Sigmoid colon (tissue), 6 donors: ENCODE measurements at regions not wholly inside any gene's neighbourhood (a gene's known extent, or its start where the extent isn't known, plus 50 kb on each side); places are given as distances from the start of the nearest gene placed in this dataset.
"Not testable (repeated sequence)": the region's sequence is repeated elsewhere in the genome, so short reads cannot be mapped to it uniquely, and the experiment has no call there.

ENCODE experiments used
- DNase-seq: peaks from one replicate; pipeline ENCODE4 v3.0.0-alpha.2; 2019
- H3K27ac ChIP-seq, 4 donors: fragments of 200-600 bp; sonication (generic); one replicate each; pipeline ENCODE4 v1.5.1; 2016 to 2019; ENCODE audit warnings: mild to moderate bottlenecking in 1 of 4
- H3K27me3 ChIP-seq, 3 donors: fragments of 200-600 bp; sonication (generic); one replicate each; pipeline ENCODE4 v1.5.1; 2019; ENCODE audit warnings: mild to moderate bottlenecking in 1 of 3
- H3K36me3 ChIP-seq, 4 donors: fragments of 200-600 bp; sonication (generic); one replicate each; pipeline ENCODE4 v1.5.1; 2016 to 2019
- H3K4me1 ChIP-seq, 4 donors: fragments of 200-600 bp; sonication (generic); one replicate each; pipeline ENCODE4 v1.5.1; 2017 to 2019
- H3K4me3 ChIP-seq, 4 donors: fragments of 200-600 bp; sonication (generic); one replicate each; pipeline ENCODE4 v1.5.1; 2017 to 2019; ENCODE audit warnings: mild to moderate bottlenecking in 2 of 4, moderate library complexity in 1 of 4
- H3K9me3 ChIP-seq, 4 donors: fragments of 200-600 bp in 3 of 4; sonication (generic) in 3 of 4; one replicate each; pipeline versions ENCODE4 v1.5.1 to v1.6.1; 2013 to 2019
- EP300 ChIP-seq, 4 donors: sonication (generic); formaldehyde crosslinking; IDR thresholded peaks; one replicate each; pipeline ENCODE4 v1.6.1; 2017; ENCODE audit warnings: antibody characterized with exemption in 4 of 4
- POLR2A ChIP-seq, 2 donors: fragments of 450-650 bp; IDR thresholded peaks; one replicate each; pipeline ENCODE4 v1.6.1; 2016; ENCODE audit warnings: antibody characterized with exemption in 2 of 2, mild to moderate bottlenecking in 2 of 2, moderate library complexity in 2 of 2
- POLR2AphosphoS5 ChIP-seq, 4 donors: sonication (generic); formaldehyde crosslinking; IDR thresholded peaks; one replicate each; pipeline ENCODE4 v1.6.1; 2017; ENCODE audit warnings: antibody characterized with exemption in 4 of 4
- WGBS, 2 donors: extraction: QIAGEN DNeasy Blood & Tissue Kit; methylation state at CpG; one replicate each; pipeline ENCODE4 v1.1.7; 2013; 5-methylcytosine and 5-hydroxymethylcytosine counted together
- intact Hi-C: fragments of 100-400 bp; cut with DNase I; formaldehyde crosslinking; loops from one replicate; pipeline ENCODE4 v1.15.1; 2023
- TF ChIP-seq, protein P1 (sequence below), 4 experiments: fragments of 450-650 bp in 3 of 4; fragments of 200-600 bp in 1 of 4; IDR thresholded peaks; one replicate each; pipeline ENCODE4 v1.5.1; 2016 to 2019; ENCODE audit warnings: antibody characterized with exemption in 4 of 4, mild to moderate bottlenecking in 3 of 4, moderate library complexity in 2 of 4
- donor health status: healthy with polysubstance abuse.
- donor health status: healthy.

DNA sequence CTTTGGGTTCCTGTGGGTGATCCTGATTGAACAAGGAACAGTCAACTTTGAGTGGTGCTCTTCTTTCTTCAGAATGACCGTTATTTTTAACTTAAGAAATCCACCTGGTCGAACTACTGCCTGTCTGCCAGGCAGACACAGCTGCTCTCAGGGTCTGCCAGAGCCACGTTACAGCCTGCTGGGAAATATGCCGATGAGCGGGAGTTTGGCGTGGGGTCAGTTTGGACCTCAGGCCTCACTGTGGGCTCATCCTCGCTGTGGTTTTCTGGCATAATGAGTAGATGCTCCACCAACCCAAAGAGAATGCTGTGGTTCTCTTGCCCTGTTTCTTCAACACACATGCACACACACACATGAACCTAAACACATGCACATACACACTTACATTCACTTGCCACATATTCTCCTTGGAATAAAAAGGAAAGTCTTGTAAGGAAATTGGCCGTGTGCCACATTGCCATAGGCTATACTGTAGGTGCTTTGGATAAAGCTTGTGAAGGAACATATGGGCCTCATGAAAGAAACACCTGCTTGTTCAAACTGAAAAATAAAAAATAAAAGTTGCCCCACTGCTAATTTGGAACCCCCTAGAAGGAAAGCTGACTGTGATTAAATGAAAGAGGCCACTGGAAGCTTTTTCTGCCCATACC is 598.7 kb upstream of the KLF12 start:
- Histone ChIP-seq H3K4me3 (no peak overlapping the region), H3K27ac (no peak overlapping the region), H3K36me3 (no peaks in the 10 kb centered on the region), H3K27me3 (no peaks in the 10 kb centered on the region), H3K4me1 (no peaks in the 10 kb centered on the region), H3K9me3 (no peaks in the 10 kb centered on the region)
- no peak for DNase-seq
- TF ChIP-seq, protein P1, sequence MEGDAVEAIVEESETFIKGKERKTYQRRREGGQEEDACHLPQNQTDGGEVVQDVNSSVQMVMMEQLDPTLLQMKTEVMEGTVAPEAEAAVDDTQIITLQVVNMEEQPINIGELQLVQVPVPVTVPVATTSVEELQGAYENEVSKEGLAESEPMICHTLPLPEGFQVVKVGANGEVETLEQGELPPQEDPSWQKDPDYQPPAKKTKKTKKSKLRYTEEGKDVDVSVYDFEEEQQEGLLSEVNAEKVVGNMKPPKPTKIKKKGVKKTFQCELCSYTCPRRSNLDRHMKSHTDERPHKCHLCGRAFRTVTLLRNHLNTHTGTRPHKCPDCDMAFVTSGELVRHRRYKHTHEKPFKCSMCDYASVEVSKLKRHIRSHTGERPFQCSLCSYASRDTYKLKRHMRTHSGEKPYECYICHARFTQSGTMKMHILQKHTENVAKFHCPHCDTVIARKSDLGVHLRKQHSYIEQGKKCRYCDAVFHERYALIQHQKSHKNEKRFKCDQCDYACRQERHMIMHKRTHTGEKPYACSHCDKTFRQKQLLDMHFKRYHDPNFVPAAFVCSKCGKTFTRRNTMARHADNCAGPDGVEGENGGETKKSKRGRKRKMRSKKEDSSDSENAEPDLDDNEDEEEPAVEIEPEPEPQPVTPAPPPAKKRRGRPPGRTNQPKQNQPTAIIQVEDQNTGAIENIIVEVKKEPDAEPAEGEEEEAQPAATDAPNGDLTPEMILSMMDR (IDR thresholded peaks at IDR 0.05), result no peak
- TF ChIP-seq EP300 (IDR thresholded peaks at IDR 0.05), result no peak
- TF ChIP-seq POLR2AphosphoS5 (IDR thresholded peaks at IDR 0.05), result no peak
- TF ChIP-seq POLR2A (IDR thresholded peaks at IDR 0.05), result no peak
- WGBS, 2 donors, result 82 to 86% methylated on average over 8 of the region's 8 CpGs
- intact Hi-C loops, result no loop called here

- Histone ChIP-seq H3K9me3 (no peaks in the 10 kb centered on the region), H3K36me3 (no peaks in the 10 kb centered on the region), H3K4me1 (no peaks in the 10 kb centered on the region), H3K4me3 (no peak overlapping the region), H3K27me3 (no peaks in the 10 kb centered on the region), H3K27ac (no peak overlapping the region)
- intact Hi-C loops, result no loop called here
- TF ChIP-seq POLR2AphosphoS5 (IDR thresholded peaks at IDR 0.05) (no peak), EP300 (IDR thresholded peaks at IDR 0.05) (no peak), POLR2A (IDR thresholded peaks at IDR 0.05) (no peak)
- TF ChIP-seq, protein P1 (IDR thresholded peaks at IDR 0.05), result no peak
- WGBS, 2 donors, result 87 to 91% methylated on average over 5 of the region's 5 CpGs
- no peak for DNase-seq
These were observed 597.5 kb upstream of the KLF12 start for GRCh38 chr13:74731731-74732130.

DNA sequence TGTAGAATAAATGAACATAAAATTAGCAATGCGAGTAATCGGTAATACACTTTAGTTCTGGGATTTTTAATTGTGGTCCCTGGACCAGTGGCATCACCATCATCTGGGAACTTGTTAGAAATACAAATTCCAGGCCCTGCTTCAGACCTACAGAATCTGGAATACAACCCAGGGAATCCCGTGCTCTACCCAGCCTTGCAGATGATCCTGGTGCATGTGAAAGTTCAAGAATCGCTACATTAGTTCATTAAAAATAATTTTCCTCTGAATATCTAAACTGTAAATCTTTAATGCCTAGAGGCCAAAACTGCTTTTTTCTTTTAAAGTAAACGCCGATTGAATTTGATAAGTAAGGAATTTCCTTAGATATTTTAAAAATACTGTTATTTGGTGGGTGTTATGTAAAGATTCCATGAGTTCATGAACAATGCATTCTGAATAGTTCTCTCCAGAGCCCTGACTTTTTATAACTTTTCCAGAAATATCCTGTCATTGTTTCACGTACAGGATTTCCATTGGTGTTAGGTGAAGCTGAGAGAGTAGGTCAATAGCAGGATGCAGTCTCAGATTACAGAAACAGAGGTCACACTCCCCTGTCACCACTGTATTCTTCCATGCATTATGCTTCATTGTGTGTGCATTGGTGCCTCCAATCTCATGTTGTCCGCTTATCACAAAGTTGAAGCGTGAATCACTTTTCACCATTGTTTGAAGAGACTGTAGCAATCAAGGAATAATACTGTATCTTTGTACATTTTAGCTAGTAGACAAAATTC is 596.5 kb upstream of the KLF12 start:
- Histone ChIP-seq H3K27ac (no peak overlapping the region), H3K36me3 (no peaks in the 10 kb centered on the region), H3K4me3 (no peak overlapping the region), H3K9me3 (no peaks in the 10 kb centered on the region), H3K27me3 (no peaks in the 10 kb centered on the region), H3K4me1 (no peaks in the 10 kb centered on the region)
- DNase-seq, result no peak
- intact Hi-C loops, result no loop called here
- TF ChIP-seq POLR2AphosphoS5 (IDR thresholded peaks at IDR 0.05) (no peak), EP300 (IDR thresholded peaks at IDR 0.05) (no peak), POLR2A (IDR thresholded peaks at IDR 0.05) (no peak)
- TF ChIP-seq, protein P1 (IDR thresholded peaks at IDR 0.05), result no peak
- WGBS, 2 donors, result 84 to 90% methylated on average over 9 of the region's 9 CpGs

DNA sequence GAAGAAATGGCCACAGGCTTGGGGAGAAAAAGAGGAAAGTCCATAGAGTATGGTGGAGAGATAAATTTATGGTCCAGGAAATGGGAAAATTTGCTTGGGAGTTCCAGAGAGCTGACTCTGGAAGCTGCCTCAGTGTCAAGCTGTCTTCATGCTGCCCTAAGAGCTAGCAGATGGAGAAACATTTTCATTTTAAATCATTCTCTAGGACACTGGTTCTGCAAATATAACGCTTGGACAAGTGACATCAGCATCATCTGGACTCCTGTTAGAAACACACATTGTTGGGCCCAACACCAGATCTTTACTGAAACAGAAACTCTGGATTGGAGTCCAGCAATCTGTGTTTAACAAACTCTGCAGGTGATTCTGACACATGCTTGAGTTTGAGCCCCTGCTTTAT is 592.0 kb upstream of the KLF12 start:
- H3K4me3 ChIP-seq, result no peak overlapping the region
- no peaks in the 10 kb centered on the region for H3K27me3 ChIP-seq
- TF ChIP-seq POLR2AphosphoS5 (IDR thresholded peaks at IDR 0.05), result no peak
- no peak for DNase-seq
- H3K27ac ChIP-seq, result no peak overlapping the region
- H3K9me3 ChIP-seq, result no peaks in the 10 kb centered on the region
- no peaks in the 10 kb centered on the region for H3K4me1 ChIP-seq
- intact Hi-C loops, result no loop called here
- WGBS, 2 donors, result 84 to 90% methylated on average over 1 of the region's 1 CpG
- no peaks in the 10 kb centered on the region for H3K36me3 ChIP-seq

- 94 to 96% methylated on average over 30 to 31 of the region's 31 CpGs for WGBS, 2 donors
These were observed 584.1 kb upstream of the KLF12 start for GRCh38 chr13:74718232-74718842.

More at GRCh38 chr13:74718232-74718842, 584.1 kb upstream of the KLF12 start:
- DNase-seq, H3K4me1 ChIP-seq, H3K27ac ChIP-seq, H3K9me3 ChIP-seq, intact Hi-C loops, H3K27me3 ChIP-seq, H3K36me3 ChIP-seq, H3K4me3 ChIP-seq: not testable (repeated sequence)
